ENCODE measurements at regions not wholly inside any gene's neighbourhood (a gene's known extent, or its start where the extent isn't known, plus 50 kb on each side); places are given as distances from the start of the nearest gene placed in this dataset.
"Not testable (repeated sequence)": the region's sequence is repeated elsewhere in the genome, so short reads cannot be mapped to it uniquely, and the experiment has no call there.

GRCh38 chr9:42239445-42240260 is 56.2 kb downstream of the SPATA31A6 start:
- not testable (repeated sequence) for DNase-seq

GRCh38 chr9:42240261-42240579 is 56.8 kb downstream of the SPATA31A6 start:
- not testable (repeated sequence) for DNase-seq

GRCh38 chr9:42243211-42243610 is 59.8 kb downstream of the SPATA31A6 start:
- not testable (repeated sequence) for DNase-seq

DNA sequence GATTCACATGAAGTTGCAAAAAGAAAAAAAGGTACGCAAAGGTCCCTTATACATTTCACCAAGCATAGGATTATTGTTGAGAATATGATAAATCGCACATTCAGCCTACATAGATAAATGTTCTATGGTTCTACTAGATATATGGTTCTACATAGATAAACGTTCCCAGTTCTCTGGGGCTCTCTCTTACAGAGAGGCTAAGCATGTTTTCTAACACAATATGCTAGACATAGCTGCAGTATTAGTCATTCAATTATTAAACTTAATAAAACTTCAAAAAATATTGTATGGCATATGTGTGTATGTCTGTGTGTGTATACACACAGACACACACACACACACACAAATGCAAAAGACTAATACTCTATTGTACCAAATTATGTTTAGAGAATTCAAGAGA is 60.4 kb downstream of the SPATA31A6 start:
- not testable (repeated sequence) for DNase-seq

- DNase-seq = not testable (repeated sequence)
Observed at GRCh38 chr9:42268729-42269128, 85.3 kb downstream of the SPATA31A6 start.

GRCh38 chr9:42269171-42269570 is 85.7 kb downstream of the SPATA31A6 start:
- DNase-seq = not testable (repeated sequence)

DNA sequence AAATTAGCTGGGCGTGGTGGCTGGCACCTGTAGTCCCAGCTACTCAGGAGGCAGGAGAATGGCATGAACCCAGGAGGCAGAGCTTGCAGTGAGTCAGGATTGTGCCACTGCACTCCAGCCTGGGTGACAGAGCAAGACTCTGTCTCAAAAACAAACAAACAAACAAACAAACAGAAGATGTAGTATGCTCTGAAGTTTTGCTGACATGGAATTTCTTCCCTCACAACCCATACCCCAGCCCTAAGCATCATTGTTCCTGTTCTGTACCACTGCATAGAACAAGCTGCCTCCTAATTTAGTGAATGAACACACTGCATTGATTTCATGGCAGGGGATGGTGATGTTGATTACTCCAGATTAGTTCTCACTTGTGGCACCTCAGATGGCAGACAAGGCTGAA is 89.7 kb downstream of the SPATA31A6 start:
- DNase-seq = not testable (repeated sequence)

GRCh38 chr9:42275141-42275540 is 91.7 kb downstream of the SPATA31A6 start:
- no peak for DNase-seq

- DNase-seq = not testable (repeated sequence)
Observed at GRCh38 chr9:42282531-42283178, 99.2 kb downstream of the SPATA31A6 start.

DNA sequence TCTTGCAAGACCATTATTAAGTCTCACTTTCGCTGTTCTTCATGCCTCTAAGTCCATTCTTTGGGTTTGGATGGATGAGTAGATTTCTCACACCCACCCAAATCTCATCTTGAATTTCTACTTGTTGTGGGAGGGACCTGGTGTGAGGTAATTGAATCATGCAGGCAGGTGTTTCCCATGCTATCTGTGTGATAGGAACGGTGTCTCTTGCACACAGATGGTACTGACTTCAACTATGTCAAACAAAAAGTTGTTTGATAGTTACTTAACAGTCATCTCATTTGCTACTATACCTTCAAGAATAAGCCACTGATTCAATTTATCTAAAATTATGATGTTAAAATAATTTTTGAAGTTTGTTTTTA is 99.7 kb downstream of the SPATA31A6 start:
- DNase-seq = not testable (repeated sequence)

GRCh38 chr9:42286145-42286845 is 102.8 kb downstream of the SPATA31A6 start:
- DNase-seq = not testable (repeated sequence)

DNA sequence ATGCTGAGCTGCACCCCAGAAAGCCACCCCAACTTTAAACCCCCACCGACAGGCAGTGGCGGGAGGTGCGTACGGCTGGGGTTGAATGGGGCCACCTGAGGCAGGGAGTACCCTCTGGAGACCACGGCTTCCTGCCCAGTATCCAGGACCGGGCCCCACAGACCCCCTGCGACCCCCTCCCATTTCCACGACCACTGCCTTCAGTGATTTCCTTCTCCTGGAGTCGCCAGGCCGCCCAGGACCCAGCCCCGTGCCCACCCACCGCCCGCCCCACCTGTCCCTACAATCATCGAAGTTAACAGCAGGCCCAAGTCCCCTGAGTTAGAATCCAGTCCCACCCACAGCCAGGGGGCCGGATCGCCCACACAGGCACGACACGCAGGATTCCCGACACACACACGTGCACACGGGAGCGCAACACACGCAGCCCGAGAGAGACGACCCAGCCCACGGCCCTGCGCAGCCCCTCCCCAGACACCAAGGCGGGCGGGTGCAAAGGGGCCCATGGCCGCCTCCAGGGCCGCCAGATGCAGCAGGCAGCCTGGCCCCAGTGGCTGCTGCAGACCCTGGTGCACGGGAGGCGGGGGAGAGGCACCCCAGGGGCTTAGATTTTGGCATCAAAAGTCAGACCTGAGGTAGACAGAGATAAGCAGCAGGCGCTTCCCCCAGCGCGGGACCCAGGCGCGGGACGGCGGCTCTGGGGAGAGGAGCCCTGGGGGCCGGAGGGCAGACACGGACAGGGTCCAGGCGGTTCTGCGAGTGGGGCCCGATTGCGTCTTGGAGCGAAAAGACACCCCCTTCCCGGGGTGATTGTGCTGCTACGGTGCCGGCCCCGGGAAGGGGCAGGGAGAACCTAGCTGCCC is 104.8 kb downstream of the SPATA31A6 start:
- not testable (repeated sequence) for DNase-seq

GRCh38 chr9:42288865-42289229 is 105.4 kb downstream of the SPATA31A6 start:
- not testable (repeated sequence) for DNase-seq

GRCh38 chr9:42300124-42300523 is 116.7 kb downstream of the SPATA31A6 start:
- not testable (repeated sequence) for DNase-seq

GRCh38 chr9:42306625-42307024 is 123.2 kb downstream of the SPATA31A6 start:
- not testable (repeated sequence) for DNase-seq

GRCh38 chr9:42307449-42307848 is 124.0 kb downstream of the SPATA31A6 start:
- not testable (repeated sequence) for DNase-seq

DNA sequence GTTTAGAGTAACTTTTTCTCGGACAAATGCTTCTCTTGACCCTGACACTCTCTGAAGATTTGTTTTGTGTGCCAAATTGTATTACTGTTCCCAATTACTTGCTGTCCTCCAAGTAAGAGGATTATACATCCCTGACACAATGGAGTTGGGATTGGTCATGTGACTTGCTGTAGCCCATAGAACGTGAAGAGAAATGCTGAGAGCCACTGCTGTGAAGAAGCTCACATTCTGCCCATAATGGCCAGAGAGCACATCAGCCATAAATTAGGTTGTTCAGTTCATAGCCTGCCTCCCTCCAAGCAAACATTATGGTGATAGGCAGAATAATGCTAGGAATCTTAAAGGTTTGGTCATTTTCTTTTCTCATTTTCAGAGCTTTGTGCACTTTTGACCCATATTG is 127.5 kb downstream of the SPATA31A6 start:
- DNase-seq = not testable (repeated sequence)

GRCh38 chr9:42316026-42316425 is 132.6 kb downstream of the SPATA31A6 start:
- DNase-seq = not testable (repeated sequence)

- not testable (repeated sequence) for DNase-seq
Observed at GRCh38 chr9:42317677-42318076, 134.2 kb downstream of the SPATA31A6 start.

GRCh38 chr9:42323084-42323809 is 139.8 kb downstream of the SPATA31A6 start:
- DNase-seq = not testable (repeated sequence)

GRCh38 chr9:42325142-42325541 is 141.7 kb downstream of the SPATA31A6 start:
- DNase-seq = not testable (repeated sequence)

DNA sequence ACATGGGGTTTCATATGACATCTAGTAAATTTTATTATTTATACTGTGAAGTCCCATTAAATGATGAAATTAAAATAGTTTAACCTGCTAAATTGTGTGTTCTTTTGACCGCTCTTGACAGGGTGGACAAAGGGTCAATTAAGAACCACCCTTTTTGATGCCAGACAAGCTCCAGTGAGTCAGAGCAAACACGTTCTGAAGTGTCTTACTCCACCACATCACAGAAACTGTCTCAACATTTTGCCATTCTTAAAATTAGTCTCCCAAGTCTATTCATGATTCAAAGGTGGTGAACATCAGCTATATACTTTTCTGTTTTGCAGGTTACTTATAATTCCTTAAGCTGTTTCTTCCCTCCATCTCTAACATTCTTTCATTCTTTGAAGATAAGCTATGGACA is 142.1 kb downstream of the SPATA31A6 start:
- not testable (repeated sequence) for DNase-seq

All from stimulated activated CD4-positive, alpha-beta T cell treated with anti-CD3 and anti-CD28 coated beads, Interleukin-12 subunit alpha, Interleukin-12 subunit beta, amount 100 ng/mL, for 4 hours (primary cell).